GM18519 (cell line): ENCODE measurements at regions not wholly inside any gene's neighbourhood (a gene's known extent, or its start where the extent isn't known, plus 50 kb on each side); places are given as distances from the start of the nearest gene placed in this dataset.

Experiments
- ATAC-seq: cut with Tn5 transposase; IDR thresholded peaks from one replicate; pipeline ENCODE4 v1.9.1; 2021; ENCODE audit warnings: mild to moderate bottlenecking, moderate library complexity; ENCODE audit not compliant: unreplicated experiment, low FRiP score

DNA sequence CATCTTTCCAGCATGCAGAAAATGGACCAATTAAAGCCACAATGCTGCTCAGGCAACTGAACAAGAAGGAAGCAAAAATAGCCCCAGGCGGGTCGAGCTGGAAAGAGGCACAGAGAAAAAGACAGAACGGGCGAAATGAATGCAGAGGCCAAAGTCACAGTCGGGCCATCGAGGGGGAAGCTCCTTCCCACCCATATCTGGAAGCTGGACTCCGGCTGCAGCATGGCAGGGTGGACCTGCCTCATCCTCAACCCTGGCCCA lies 58.6 kb upstream of the PRDM11 start:
- ATAC-seq, result no peak

- no peak for ATAC-seq
These were observed 57.2 kb upstream of the PRDM11 start for GRCh38 chr11:45089251-45089650.

DNA sequence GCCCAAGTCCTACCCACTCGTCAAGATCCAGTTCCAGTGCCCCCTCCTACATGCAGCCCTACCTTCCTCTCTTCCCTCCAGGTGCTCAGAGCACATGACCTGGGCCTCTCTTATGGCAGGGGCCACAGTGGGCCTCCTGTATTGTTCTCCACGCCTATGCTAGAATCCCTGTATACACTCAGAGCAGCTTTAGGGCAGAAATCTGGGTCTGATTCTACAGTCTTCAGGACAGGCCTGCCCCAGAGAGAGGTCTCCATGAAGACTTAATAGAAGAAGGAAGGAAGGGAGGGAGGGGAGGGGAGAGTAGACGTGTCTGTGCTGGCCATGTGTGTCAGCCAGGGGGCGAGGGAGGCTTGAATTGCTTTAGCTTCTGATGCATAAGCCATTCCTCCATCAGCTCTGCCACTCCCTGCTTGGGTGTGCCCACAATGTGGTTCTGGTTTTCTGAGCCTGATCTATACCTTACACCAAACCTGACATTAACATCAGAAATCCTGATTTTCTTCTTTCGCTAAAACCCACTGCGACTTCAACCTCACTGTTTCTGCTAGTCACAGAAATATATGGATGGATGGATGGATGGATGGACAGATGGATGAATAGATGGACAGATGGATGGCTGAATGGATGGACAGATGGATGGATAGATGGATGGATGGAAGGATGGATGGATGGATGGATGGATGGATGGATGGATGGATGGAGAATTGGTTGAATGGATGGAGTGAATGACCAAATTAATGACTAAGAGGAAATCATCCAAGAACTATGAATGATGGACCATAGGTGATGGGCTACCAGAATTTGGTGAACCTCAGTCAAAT lies 56.6 kb upstream of the PRDM11 start:
- no peak for ATAC-seq

DNA sequence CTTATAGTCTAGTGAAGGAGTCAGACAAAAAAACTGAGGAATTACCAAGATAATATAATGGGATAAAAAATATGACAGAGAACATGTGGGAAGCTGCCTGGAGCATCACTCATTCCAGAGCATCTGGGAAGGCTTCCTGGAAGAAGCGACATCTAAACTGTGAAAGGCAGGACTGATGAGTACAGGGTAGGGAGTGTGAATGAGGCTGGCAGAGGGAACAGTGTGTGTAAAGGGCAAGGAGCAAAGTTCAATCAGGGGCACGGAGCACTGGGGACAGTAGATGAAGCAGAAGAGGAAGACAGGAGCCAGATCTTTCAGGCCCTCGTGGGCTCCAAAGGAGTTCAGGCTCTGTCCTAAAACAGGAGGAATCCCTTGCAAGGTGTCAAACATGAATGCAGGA lies 55.8 kb upstream of the PRDM11 start:
- no peak for ATAC-seq

DNA sequence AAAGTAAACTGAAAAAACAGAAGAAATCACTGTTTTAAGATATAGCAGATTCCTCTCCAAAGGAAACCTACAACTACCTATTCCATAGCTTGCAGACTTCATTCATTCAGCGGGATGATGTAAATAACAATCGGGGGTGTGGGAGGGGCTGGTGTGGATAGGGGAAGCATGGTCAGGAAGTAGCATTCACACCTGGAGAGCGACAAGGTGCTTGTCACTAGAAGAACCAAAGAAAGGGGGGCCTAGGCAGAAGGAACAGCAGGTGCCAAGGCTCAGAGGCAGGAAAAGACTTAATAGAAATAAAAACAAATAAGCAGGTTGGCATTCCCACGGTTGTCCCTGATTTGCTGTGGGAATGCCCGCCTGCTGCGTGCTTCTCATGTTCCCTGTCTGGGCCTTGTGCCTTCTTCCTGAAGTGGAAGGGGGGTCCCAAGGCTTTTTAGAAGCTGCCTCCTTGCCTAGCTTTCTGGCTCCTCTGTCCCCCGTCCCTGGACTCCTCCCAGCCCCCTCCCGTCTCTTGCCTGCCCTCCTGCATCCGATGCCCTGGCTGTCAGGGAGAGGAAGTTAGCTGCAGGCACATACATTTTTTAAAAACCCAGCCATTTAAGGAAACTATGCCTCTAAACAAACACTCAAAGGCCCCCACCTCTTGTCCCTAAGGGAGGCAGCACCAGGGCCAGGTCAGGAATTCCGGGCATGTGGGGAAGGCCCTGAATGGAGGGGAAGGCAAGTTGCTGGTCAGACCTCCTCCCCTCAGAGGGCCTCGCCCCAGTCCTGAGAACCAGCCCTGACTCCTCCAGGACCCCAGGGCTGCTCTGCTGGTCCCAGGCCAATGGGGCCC lies 54.7 kb upstream of the PRDM11 start:
- ATAC-seq, result no peak

GRCh38 chr11:45092404-45092785 lies 54.0 kb upstream of the PRDM11 start:
- ATAC-seq, result no peak

DNA sequence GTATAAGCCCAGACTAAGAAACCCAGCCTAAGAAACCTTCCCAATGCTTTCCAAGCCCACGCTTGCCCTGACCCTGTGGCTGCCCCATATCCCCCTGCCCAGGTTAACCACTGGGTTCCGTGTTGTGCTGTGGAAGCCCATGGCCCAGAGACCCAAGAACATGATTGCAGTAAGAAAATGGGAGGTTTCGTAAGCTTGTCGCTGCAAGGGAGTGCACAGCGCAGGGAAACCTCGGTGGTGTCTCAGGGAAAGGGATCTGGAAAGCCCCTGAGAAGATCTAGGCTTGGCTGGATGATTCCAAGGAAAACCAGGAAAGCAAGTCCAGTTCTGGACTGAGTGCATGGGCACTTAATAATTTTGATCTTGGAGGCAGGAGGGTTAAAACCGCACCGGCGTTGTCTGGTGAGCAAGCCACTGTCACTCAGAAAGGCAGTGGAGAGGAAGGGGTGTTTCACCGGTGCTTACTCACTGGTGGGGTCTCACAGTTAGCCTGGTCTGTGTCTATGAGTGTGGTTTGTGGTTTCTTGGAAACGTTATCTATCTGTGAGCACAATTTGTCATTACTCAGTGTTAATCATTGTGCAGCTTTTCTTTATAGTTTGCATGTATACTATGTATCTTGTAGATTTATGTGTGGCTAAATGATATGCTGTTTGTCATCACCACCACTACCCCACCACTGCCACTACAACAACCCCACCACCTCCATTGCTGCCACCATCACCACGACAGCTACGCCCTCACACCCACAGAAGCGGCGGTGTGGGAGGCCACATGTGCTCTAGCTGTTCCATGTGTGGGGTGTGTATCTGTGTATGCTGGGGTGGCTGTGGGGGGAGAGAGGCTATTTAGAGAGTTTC lies 53.3 kb upstream of the PRDM11 start:
- ATAC-seq, result no peak

DNA sequence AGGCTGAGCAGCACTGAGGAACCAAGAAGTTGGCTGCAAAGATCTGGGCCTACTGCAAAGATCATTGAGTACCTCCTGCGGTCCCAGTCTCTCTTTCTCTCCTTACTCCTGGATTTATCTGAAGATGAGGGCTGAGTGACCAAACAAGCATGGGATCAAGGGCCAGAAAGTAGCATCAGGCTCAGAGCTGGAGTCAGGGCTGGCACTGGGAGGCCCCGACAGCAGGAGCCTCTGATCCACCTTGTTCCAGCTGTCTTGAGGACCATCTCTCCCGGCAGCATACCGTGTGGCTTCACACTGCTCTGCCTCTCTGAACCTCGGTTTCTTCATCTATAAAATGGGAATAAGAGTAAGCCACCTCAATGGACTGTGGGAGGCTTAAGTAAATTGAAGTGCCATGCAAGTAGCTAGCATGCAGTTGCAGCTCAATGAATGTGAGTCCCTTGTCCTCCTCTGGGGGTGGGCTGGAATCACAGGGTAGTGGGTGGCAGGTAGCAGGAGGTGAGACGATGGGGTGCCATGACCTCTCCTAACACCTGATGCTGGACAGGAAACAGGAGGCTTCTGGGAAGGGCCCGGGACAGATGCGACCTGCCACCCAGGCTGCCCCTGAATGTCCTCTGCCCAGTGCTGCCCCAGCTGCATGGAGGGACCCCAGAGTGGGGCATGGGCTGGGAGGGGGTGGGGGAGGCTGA lies 52.5 kb upstream of the PRDM11 start:
- no peak for ATAC-seq

DNA sequence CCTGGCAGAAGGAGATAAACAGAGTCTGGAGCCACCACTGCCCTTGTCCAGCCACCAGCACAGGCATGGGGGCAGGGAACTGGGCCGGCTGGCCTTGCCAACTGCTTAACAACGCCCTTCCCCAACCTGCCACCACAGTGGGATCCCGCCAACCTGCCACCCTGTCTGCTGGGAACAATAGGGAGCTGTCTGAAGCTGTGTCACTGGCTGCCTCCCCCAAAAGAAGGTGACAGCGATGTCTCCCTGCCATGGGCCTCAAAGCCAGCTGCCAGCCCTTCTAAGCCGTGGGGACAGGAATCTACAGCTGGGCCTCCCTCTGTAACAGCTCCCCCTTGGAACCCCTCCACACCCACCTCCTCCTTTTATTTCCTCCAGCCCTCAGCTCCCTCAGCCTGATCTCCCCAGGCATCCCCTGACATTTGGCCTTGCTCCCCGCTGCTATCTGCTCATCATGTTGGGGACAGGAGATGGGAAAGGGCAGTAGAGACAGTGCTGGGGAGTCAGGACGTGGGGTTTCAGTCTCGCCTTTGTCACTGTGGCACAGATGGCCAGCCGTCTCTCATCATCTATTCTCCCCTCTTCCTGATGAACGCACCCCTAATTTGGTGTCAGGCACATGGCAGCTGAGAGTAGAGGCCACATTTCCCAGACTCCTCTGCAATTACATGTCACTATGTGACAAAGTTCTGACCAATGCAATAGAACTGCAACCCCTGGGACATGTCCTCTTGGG lies 51.3 kb upstream of the PRDM11 start:
- ATAC-seq, result no peak

DNA sequence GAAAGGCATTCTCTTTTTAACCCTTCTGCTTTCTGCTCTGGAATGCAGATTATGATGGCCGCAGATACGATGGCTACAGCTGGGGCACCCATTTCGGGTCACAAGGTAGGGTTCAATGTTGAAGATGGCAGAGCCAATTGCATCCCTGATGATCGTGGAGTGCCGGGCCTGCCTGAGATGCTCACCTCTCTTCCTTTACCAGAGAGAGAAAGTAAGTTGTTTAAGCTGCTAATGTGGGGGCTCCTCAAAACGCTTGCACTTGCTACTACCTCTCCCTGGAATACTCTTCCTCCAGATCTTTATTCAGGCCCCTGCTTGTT lies 50.8 kb upstream of the PRDM11 start:
- ATAC-seq, result no peak

DNA sequence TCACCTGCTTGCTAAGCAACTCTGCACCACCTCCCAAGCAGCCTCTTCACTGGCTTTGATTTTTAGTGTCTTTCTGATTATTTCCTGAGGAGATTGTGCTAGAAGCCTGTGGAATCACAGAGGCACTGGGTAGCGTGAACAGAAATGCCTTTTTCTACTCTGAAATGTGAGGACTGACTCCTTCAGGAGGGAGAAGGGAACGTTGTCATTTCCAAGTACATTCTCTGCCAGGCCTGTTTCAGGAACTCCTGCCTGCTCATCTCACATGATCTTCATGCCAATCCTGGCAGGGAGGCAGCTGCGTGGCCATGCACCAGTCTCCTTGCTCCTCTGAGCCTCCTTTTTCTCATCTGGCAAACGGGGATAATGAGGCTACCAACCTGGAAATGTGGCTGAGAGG lies 49.8 kb upstream of the PRDM11 start:
- no peak for ATAC-seq
